WTC11 (cell line): ENCODE measurements at regions not wholly inside any gene's neighbourhood (a gene's known extent, or its start where the extent isn't known, plus 50 kb on each side); places are given as distances from the start of the nearest gene placed in this dataset.

Source experiments
- ATAC-seq: fragments of 200-7000 bp; cut with Tn5 transposase; 2 replicates; pipeline ENCODE4 v1.10.0; 2021; ENCODE audit warnings: mild to moderate bottlenecking, moderate library complexity
- CTCF ChIA-PET: fragments of 300-600 bp; sonication (Branson Sonifier 250); formaldehyde crosslinking; loops from one replicate; lab custom pipeline; 2021; ENCODE audit warnings: antibody characterized with exemption; lab: Charles Lee
- POLR2A ChIA-PET: fragments of 350-600 bp; sonication (Branson Sonifier 250); formaldehyde crosslinking; loops from one replicate; lab custom pipeline; 2021; ENCODE audit warnings: antibody characterized with exemption; lab: Charles Lee
- DNase-seq: peaks from one replicate; pipeline ENCODE4 v3.0.0; 2021; ENCODE audit warnings: low spot score
- H3K27ac Mint-ChIP-seq: 2 replicates; pipeline ENCODE4 v1.8.0; 2021; ENCODE audit warnings: mixed read lengths
- H3K27me3 Mint-ChIP-seq: 2 replicates; pipeline ENCODE4 v1.8.0; 2021; ENCODE audit warnings: low read depth, mild to moderate bottlenecking, moderate library complexity, mixed read lengths
- H3K36me3 Mint-ChIP-seq: 2 replicates; pipeline ENCODE4 v1.8.0; 2021; ENCODE audit warnings: mixed read lengths
- H3K4me1 Mint-ChIP-seq: 2 replicates; pipeline ENCODE4 v1.8.0; 2022; ENCODE audit warnings: mixed read lengths
- H3K4me3 Mint-ChIP-seq: 2 replicates; pipeline ENCODE4 v1.8.0; 2021; ENCODE audit warnings: mild to moderate bottlenecking, moderate library complexity, mixed read lengths
- H3K9me3 Mint-ChIP-seq: 2 replicates; pipeline ENCODE4 v1.8.0; 2021; ENCODE audit warnings: mixed read lengths
- ATF1 ChIP-seq: sonication (generic); formaldehyde crosslinking; IDR thresholded peaks from 2 replicates; pipeline ENCODE4 v1.8.1; 2023; ENCODE audit warnings: mild to moderate bottlenecking, moderate library complexity, missing genetic modification reagents
- ATF2 ChIP-seq: sonication (generic); formaldehyde crosslinking; IDR thresholded peaks from 2 replicates; pipeline ENCODE4 v1.8.1; 2022; ENCODE audit warnings: low read depth, missing genetic modification reagents, borderline replicate concordance
- ATF3 ChIP-seq: sonication (generic); formaldehyde crosslinking; conservative IDR thresholded peaks from 2 replicates; pipeline ENCODE4 v1.8.1; 2022; ENCODE audit warnings: mild to moderate bottlenecking, missing genetic modification reagents
- CBFB ChIP-seq: sonication (generic); formaldehyde crosslinking; IDR thresholded peaks from 2 replicates; pipeline ENCODE4 v1.8.1; 2022; ENCODE audit warnings: mild to moderate bottlenecking, low read depth, missing genetic modification reagents
- CDX4 ChIP-seq: fragments of 250-450 bp; sonication (Bioruptor Pico); IDR thresholded peaks from 2 replicates; pipeline ENCODE4 v1.9.0; 2021; ENCODE audit warnings: moderate library complexity, mild to moderate bottlenecking, inconsistent platforms, borderline replicate concordance
- CREB1 ChIP-seq: sonication (generic); formaldehyde crosslinking; IDR thresholded peaks from 2 replicates; pipeline ENCODE4 v1.8.0; 2023; ENCODE audit warnings: mild to moderate bottlenecking, missing genetic modification reagents
- CREM ChIP-seq: sonication (generic); formaldehyde crosslinking; IDR thresholded peaks from 2 replicates; pipeline ENCODE4 v1.8.1; 2022; ENCODE audit warnings: mild to moderate bottlenecking, missing genetic modification reagents, moderate library complexity
- E2F5 ChIP-seq: sonication (generic); formaldehyde crosslinking; IDR thresholded peaks from 2 replicates; pipeline ENCODE4 v1.8.1; 2022; ENCODE audit warnings: mild to moderate bottlenecking, moderate library complexity, missing genetic modification reagents
- HMGXB4 ChIP-seq: sonication (generic); formaldehyde crosslinking; IDR thresholded peaks from 2 replicates; pipeline ENCODE4 v1.8.1; 2023; ENCODE audit warnings: mild to moderate bottlenecking, moderate library complexity, missing genetic modification reagents
- IRF1 ChIP-seq: sonication (generic); formaldehyde crosslinking; IDR thresholded peaks from 2 replicates; pipeline ENCODE4 v1.8.0; 2023; ENCODE audit warnings: missing genetic modification reagents
- MYBL2 ChIP-seq: sonication (generic); formaldehyde crosslinking; IDR thresholded peaks from 2 replicates; pipeline ENCODE4 v1.8.1; 2023; ENCODE audit warnings: mild to moderate bottlenecking, moderate library complexity, missing genetic modification reagents
- NFATC4 ChIP-seq: fragments of 250-450 bp; sonication (Bioruptor Pico); IDR thresholded peaks from 2 replicates; pipeline ENCODE4 v1.9.0; 2021; ENCODE audit warnings: mild to moderate bottlenecking
- OVOL2 ChIP-seq: fragments of 250-450 bp; sonication (Bioruptor Pico); IDR thresholded peaks from 2 replicates; pipeline ENCODE4 v1.9.0; 2021; ENCODE audit warnings: mild to moderate bottlenecking, borderline replicate concordance
- PRDM15 ChIP-seq: sonication (generic); formaldehyde crosslinking; IDR thresholded peaks from 2 replicates; pipeline ENCODE4 v1.8.0; 2022; ENCODE audit warnings: missing genetic modification reagents
- SOX15 ChIP-seq: fragments of 250-450 bp; sonication (Bioruptor Pico); IDR thresholded peaks from 2 replicates; pipeline ENCODE4 v1.9.0; 2021; ENCODE audit warnings: mild to moderate bottlenecking
- TEAD1 ChIP-seq: sonication (generic); formaldehyde crosslinking; IDR thresholded peaks from 2 replicates; pipeline ENCODE4 v1.8.0; 2022; ENCODE audit warnings: mild to moderate bottlenecking, missing genetic modification reagents
- TEAD4 ChIP-seq: sonication (generic); formaldehyde crosslinking; IDR thresholded peaks from 2 replicates; pipeline ENCODE4 v1.8.0; 2022; ENCODE audit warnings: mild to moderate bottlenecking, missing genetic modification reagents
- ZNF425 ChIP-seq: fragments of 250-450 bp; sonication (Bioruptor Pico); conservative IDR thresholded peaks from 2 replicates; pipeline ENCODE4 v1.9.0; 2021; ENCODE audit warnings: mild to moderate bottlenecking
- ZNF532 ChIP-seq: fragments of 250-450 bp; sonication (Bioruptor Pico); IDR thresholded peaks from 2 replicates; pipeline ENCODE4 v1.9.0; 2021; ENCODE audit warnings: mild to moderate bottlenecking, borderline replicate concordance
- ZSCAN18 ChIP-seq: fragments of 250-450 bp; sonication (Bioruptor Pico); IDR thresholded peaks from 2 replicates; pipeline ENCODE4 v2.1.2; 2022; ENCODE audit warnings: mild to moderate bottlenecking, moderate library complexity

- no peaks in the 10 kb centered on the region for H3K36me3 Mint-ChIP-seq
- TF ChIP-seq SOX15 (CRISPR knock-in tag) (no peak), ATF2 (CRISPR knock-in tag) (no peak), ZNF532 (CRISPR knock-in tag) (no peak), ATF3 (CRISPR knock-in tag) (no peak), NFATC4 (CRISPR knock-in tag) (no peak), HMGXB4 (CRISPR knock-in tag) (no peak), TEAD4 (CRISPR knock-in tag) (no peak), IRF1 (CRISPR knock-in tag) (no peak), E2F5 (no peak), MYBL2 (no peak), ZNF425 (CRISPR knock-in tag) (no peak), TEAD1 (CRISPR knock-in tag) (no peak), OVOL2 (no peak), CREB1 (CRISPR knock-in tag) (no peak), CDX4 (no peak), PRDM15 (CRISPR knock-in tag) (no peak), ZSCAN18 (CRISPR knock-in tag) (no peak), CBFB (no peak), ATF1 (CRISPR knock-in tag) (no peak), CREM (CRISPR knock-in tag) (no peak)
- H3K27ac Mint-ChIP-seq, result no peak overlapping the region
- no peak for DNase-seq
- H3K9me3 Mint-ChIP-seq, result peaks cover 22% of the 10 kb centered on the region
- POLR2A ChIA-PET, result no interaction called here
- CTCF ChIA-PET, result no interaction called here
- ATAC-seq, result no peak
- H3K4me1 Mint-ChIP-seq, result peaks cover 18% of the 10 kb centered on the region
- no peak overlapping the region for H3K4me3 Mint-ChIP-seq
- no peaks in the 10 kb centered on the region for H3K27me3 Mint-ChIP-seq
Measured at GRCh38 chr18:56167366-56167765, 471.0 kb downstream of the TXNL1 start.
